Esophagus squamous epithelium (tissue), 4 donors: ENCODE measurements at regions not wholly inside any gene's neighbourhood (a gene's known extent, or its start where the extent isn't known, plus 50 kb on each side); places are given as distances from the start of the nearest gene placed in this dataset.

Experiments used
- POLR2A ChIP-seq, 4 donors: fragments of 450-650 bp; IDR thresholded peaks; one replicate each; pipeline ENCODE4 v1.6.1; 2017; ENCODE audit warnings: antibody characterized with exemption in 4 of 4, mild to moderate bottlenecking in 4 of 4, moderate library complexity in 3 of 4
- TF ChIP-seq, protein P1 (sequence below), 6 experiments: fragments of 450-650 bp in 4 of 6; fragments of 200-600 bp in 2 of 6; sonication (generic) in 2 of 6; IDR thresholded peaks; one replicate each; pipeline ENCODE4 v1.5.1; 2016 to 2019; ENCODE audit warnings: antibody characterized with exemption in 6 of 6, mild to moderate bottlenecking in 4 of 6, moderate library complexity in 4 of 6

- TF ChIP-seq, protein P1, sequence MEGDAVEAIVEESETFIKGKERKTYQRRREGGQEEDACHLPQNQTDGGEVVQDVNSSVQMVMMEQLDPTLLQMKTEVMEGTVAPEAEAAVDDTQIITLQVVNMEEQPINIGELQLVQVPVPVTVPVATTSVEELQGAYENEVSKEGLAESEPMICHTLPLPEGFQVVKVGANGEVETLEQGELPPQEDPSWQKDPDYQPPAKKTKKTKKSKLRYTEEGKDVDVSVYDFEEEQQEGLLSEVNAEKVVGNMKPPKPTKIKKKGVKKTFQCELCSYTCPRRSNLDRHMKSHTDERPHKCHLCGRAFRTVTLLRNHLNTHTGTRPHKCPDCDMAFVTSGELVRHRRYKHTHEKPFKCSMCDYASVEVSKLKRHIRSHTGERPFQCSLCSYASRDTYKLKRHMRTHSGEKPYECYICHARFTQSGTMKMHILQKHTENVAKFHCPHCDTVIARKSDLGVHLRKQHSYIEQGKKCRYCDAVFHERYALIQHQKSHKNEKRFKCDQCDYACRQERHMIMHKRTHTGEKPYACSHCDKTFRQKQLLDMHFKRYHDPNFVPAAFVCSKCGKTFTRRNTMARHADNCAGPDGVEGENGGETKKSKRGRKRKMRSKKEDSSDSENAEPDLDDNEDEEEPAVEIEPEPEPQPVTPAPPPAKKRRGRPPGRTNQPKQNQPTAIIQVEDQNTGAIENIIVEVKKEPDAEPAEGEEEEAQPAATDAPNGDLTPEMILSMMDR (IDR thresholded peaks at IDR 0.05) = no peak
- no peak for TF ChIP-seq POLR2A (IDR thresholded peaks at IDR 0.05)
Measured at GRCh38 chr14:101435546-101435945, 125.7 kb upstream of the DIO3 start.
